ENCODE measurements at regions not wholly inside any gene's neighbourhood (a gene's known extent, or its start where the extent isn't known, plus 50 kb on each side); places are given as distances from the start of the nearest gene placed in this dataset.

GRCh38 chr1:39152923-39153322 lies 51.6 kb upstream of the MACF1 start:
- Histone ChIP-seq H3K4me3 (ENCODE audit: control insufficient read depth in 1 of 7, extremely low read depth in 1 of 7, insufficient read depth in 4 of 7, low read depth in 2 of 7, low read length in 6 of 7) (no peak overlapping the region), H3K27ac (ENCODE audit: insufficient read depth in 1 of 2, low read depth in 1 of 2, low read length in 2 of 2, poor library complexity in 1 of 2, severe bottlenecking in 2 of 2) (no peak overlapping the region), H3K36me3 (ENCODE audit: control insufficient read depth in 4 of 4, insufficient read depth in 4 of 4, low read length in 3 of 4) (no peaks in the 10 kb centered on the region), H3K27me3 (replicated peaks in 2 of 5; ENCODE audit: control insufficient read depth in 4 of 5, insufficient read depth in 5 of 5, low read length in 4 of 5) (no peaks in the 10 kb centered on the region), H3K4me1 (ENCODE audit: control extremely low read depth in 1 of 4, control insufficient read depth in 4 of 4, insufficient read depth in 4 of 4, low read length in 3 of 4) (peaks cover 0 to 12% (median 5%) of the 10 kb centered on the region in 4 experiments), H3K9me3 (ENCODE audit: control extremely low read depth in 1 of 5, control insufficient read depth in 4 of 5, insufficient read depth in 2 of 5, low read depth in 1 of 5, low read length in 4 of 5) (no peaks in the 10 kb centered on the region)
- CTCF ChIA-PET = interaction anchor here (1.1 kb wide), 1 partner anchor 39 kb away, joined by 4 read pairs; no protein-coding TSS in a partner anchor
- DNase-seq = no peak
- POLR2A ChIA-PET = no interaction called here
- no CpG with 5 or more reads among the region's 1 CpG for WGBS (ENCODE audit: insufficient coverage)

GRCh38 chr1:39153684-39154083 lies 50.8 kb upstream of the MACF1 start:
- no peaks in the 10 kb centered on the region for H3K9me3 ChIP-seq (ENCODE audit: control extremely low read depth in 1 of 5, control insufficient read depth in 4 of 5, insufficient read depth in 2 of 5, low read depth in 1 of 5, low read length in 4 of 5)

GRCh38 chr1:39154553-39155421 lies 49.7 kb upstream of the MACF1 start:
- Histone ChIP-seq H3K27me3 (replicated peaks in 2 of 5; ENCODE audit: control insufficient read depth in 4 of 5, insufficient read depth in 5 of 5, low read length in 4 of 5) (no peaks in the 10 kb centered on the region), H3K36me3 (ENCODE audit: control insufficient read depth in 4 of 4, insufficient read depth in 4 of 4, low read length in 3 of 4) (no peaks in the 10 kb centered on the region), H3K9me3 (ENCODE audit: control extremely low read depth in 1 of 5, control insufficient read depth in 4 of 5, insufficient read depth in 2 of 5, low read depth in 1 of 5, low read length in 4 of 5) (no peaks in the 10 kb centered on the region), H3K27ac (ENCODE audit: insufficient read depth in 1 of 2, low read depth in 1 of 2, low read length in 2 of 2, poor library complexity in 1 of 2, severe bottlenecking in 2 of 2) (peak overlapping the region in 1 of 2 experiments; percentile 45), H3K4me1 (ENCODE audit: control extremely low read depth in 1 of 4, control insufficient read depth in 4 of 4, insufficient read depth in 4 of 4, low read length in 3 of 4) (peaks cover 0 to 11% (median 5%) of the 10 kb centered on the region in 4 experiments), H3K4me3 (ENCODE audit: control insufficient read depth in 1 of 7, extremely low read depth in 1 of 7, insufficient read depth in 4 of 7, low read depth in 2 of 7, low read length in 6 of 7) (no peak overlapping the region)
- ChIA-PET CTCF (interaction anchor here (0.9 to 1.0 kb wide), 2 partner anchors 28 to 40 kb away, joined by 3 read pairs; no protein-coding TSS in a partner anchor), POLR2A (interaction anchor here (0.6 kb wide), 1 partner anchor 379 kb away, joined by 6 read pairs; no protein-coding TSS in a partner anchor)
- 95% methylated on average over 5 of the region's 6 CpGs for WGBS (ENCODE audit: insufficient coverage)
- peak in 1 of 3 donors; percentile 54 for DNase-seq

More at GRCh38 chr1:39153684-39154083, 50.8 kb upstream of the MACF1 start:
- Histone ChIP-seq H3K4me1 (ENCODE audit: control extremely low read depth in 1 of 4, control insufficient read depth in 4 of 4, insufficient read depth in 4 of 4, low read length in 3 of 4) (peaks cover 0 to 11% (median 5%) of the 10 kb centered on the region in 4 experiments), H3K27ac (ENCODE audit: insufficient read depth in 1 of 2, low read depth in 1 of 2, low read length in 2 of 2, poor library complexity in 1 of 2, severe bottlenecking in 2 of 2) (no peak overlapping the region), H3K27me3 (replicated peaks in 2 of 5; ENCODE audit: control insufficient read depth in 4 of 5, insufficient read depth in 5 of 5, low read length in 4 of 5) (no peaks in the 10 kb centered on the region), H3K36me3 (ENCODE audit: control insufficient read depth in 4 of 4, insufficient read depth in 4 of 4, low read length in 3 of 4) (no peaks in the 10 kb centered on the region), H3K4me3 (ENCODE audit: control insufficient read depth in 1 of 7, extremely low read depth in 1 of 7, insufficient read depth in 4 of 7, low read depth in 2 of 7, low read length in 6 of 7) (no peak overlapping the region)
- CTCF ChIA-PET = interaction anchor here (0.9 to 1.1 kb wide), 2 partner anchors 29 to 38 kb away, joined by 3 to 4 read pairs; no protein-coding TSS in a partner anchor
- no peak for DNase-seq
- 88% methylated on average over 1 of the region's 2 CpGs for WGBS (ENCODE audit: insufficient coverage)
- POLR2A ChIA-PET = no interaction called here
